ENCODE measurements at regions not wholly inside any gene's neighbourhood (a gene's known extent, or its start where the extent isn't known, plus 50 kb on each side); places are given as distances from the start of the nearest gene placed in this dataset.

- Histone ChIP-seq H3K27ac (no peak overlapping the region), H3K4me1 (no peaks in the 10 kb centered on the region), H3K9me3 (no peaks in the 10 kb centered on the region), H3K36me3 (no peaks in the 10 kb centered on the region), H3K4me3 (no peak overlapping the region), H3K27me3 (no peaks in the 10 kb centered on the region)
- in situ Hi-C loops (cut with MboI; ENCODE audit: low pct_ligation_motif_present in 1 of 4, low pct_unique_long_range_greater_than_20kb in 1 of 4, low sequenced_read_pairs in 3 of 4), result no loop called here
- 72 to 84% methylated on average over 2 of the region's 2 CpGs for WGBS, 2 donors (ENCODE audit: low coverage in 1 of 2)
- intact Hi-C loops (cut with DNase I; ENCODE audit: low total_unique reads), result no loop called here
- no peak for TF ChIP-seq EP300 (IDR thresholded peaks at IDR 0.05; ENCODE audit: low read depth)
- TF ChIP-seq POLR2AphosphoS5 (IDR thresholded peaks at IDR 0.05), result no peak
- no peak for DNase-seq
Measured at GRCh38 chr13:37303606-37304005, 198.1 kb upstream of the CSNK1A1L start.

- H3K27ac ChIP-seq, result no peak overlapping the region
- H3K4me3 ChIP-seq, result no peak overlapping the region
- WGBS, 2 donors (ENCODE audit: low coverage in 1 of 2), result 73 to 92% methylated on average over 1 of the region's 1 CpG
- in situ Hi-C loops (cut with MboI; ENCODE audit: low pct_ligation_motif_present in 1 of 4, low pct_unique_long_range_greater_than_20kb in 1 of 4, low sequenced_read_pairs in 3 of 4) (no loop called here), intact Hi-C loops (cut with DNase I; ENCODE audit: low total_unique reads) (no loop called here)
- no peak for DNase-seq
- no peaks in the 10 kb centered on the region for H3K36me3 ChIP-seq
- H3K9me3 ChIP-seq, result no peaks in the 10 kb centered on the region
- TF ChIP-seq CTCF (IDR thresholded peaks at IDR 0.05) (no peak), POLR2AphosphoS5 (IDR thresholded peaks at IDR 0.05) (no peak), POLR2A (IDR thresholded peaks at IDR 0.05) (no peak), EP300 (IDR thresholded peaks at IDR 0.05; ENCODE audit: low read depth) (no peak)
- H3K27me3 ChIP-seq, result no peaks in the 10 kb centered on the region
- no peaks in the 10 kb centered on the region for H3K4me1 ChIP-seq
Measured at GRCh38 chr13:37302686-37303085, 197.2 kb upstream of the CSNK1A1L start.

GRCh38 chr13:37295573-37295972 is 190.1 kb upstream of the CSNK1A1L start:
- Histone ChIP-seq H3K4me1 (no peaks in the 10 kb centered on the region), H3K36me3 (no peaks in the 10 kb centered on the region), H3K27me3 (no peaks in the 10 kb centered on the region), H3K27ac (no peak overlapping the region), H3K4me3 (no peak overlapping the region), H3K9me3 (no peaks in the 10 kb centered on the region)
- intact Hi-C loops (cut with DNase I; ENCODE audit: low total_unique reads), result no loop called here
- no peak for DNase-seq
- TF ChIP-seq POLR2A (IDR thresholded peaks at IDR 0.05) (no peak), POLR2AphosphoS5 (IDR thresholded peaks at IDR 0.05) (no peak), EP300 (IDR thresholded peaks at IDR 0.05; ENCODE audit: low read depth) (no peak), CTCF (IDR thresholded peaks at IDR 0.05) (no peak)
- in situ Hi-C loops (cut with MboI; ENCODE audit: low pct_ligation_motif_present in 1 of 4, low pct_unique_long_range_greater_than_20kb in 1 of 4, low sequenced_read_pairs in 3 of 4), result no loop called here
- 51 to 74% methylated on average over 3 of the region's 3 CpGs for WGBS, 2 donors (ENCODE audit: low coverage in 1 of 2)

GRCh38 chr13:37295071-37295470 is 189.6 kb upstream of the CSNK1A1L start:
- whole genome bisulfite sequencing, 2 donors (ENCODE audit: low coverage in 1 of 2), result 74 to 83% methylated on average over 9 of the region's 9 CpGs
- no peak overlapping the region for H3K4me3 ChIP-seq
- H3K9me3 ChIP-seq, result no peaks in the 10 kb centered on the region
- TF ChIP-seq EP300 (IDR thresholded peaks at IDR 0.05; ENCODE audit: low read depth) (no peak), CTCF (IDR thresholded peaks at IDR 0.05) (no peak), POLR2A (IDR thresholded peaks at IDR 0.05) (no peak), POLR2AphosphoS5 (IDR thresholded peaks at IDR 0.05) (no peak)
- in situ Hi-C loops (cut with MboI; ENCODE audit: low pct_ligation_motif_present in 1 of 4, low pct_unique_long_range_greater_than_20kb in 1 of 4, low sequenced_read_pairs in 3 of 4), result no loop called here
- no peaks in the 10 kb centered on the region for H3K4me1 ChIP-seq
- H3K27ac ChIP-seq, result no peak overlapping the region
- no peak for DNase-seq
- intact Hi-C loops (cut with DNase I; ENCODE audit: low total_unique reads), result no loop called here
- H3K36me3 ChIP-seq, result no peaks in the 10 kb centered on the region
- no peaks in the 10 kb centered on the region for H3K27me3 ChIP-seq

GRCh38 chr13:37294472-37294871 is 189.0 kb upstream of the CSNK1A1L start:
- intact Hi-C loops (cut with DNase I; ENCODE audit: low total_unique reads), result no loop called here
- in situ Hi-C loops (cut with MboI; ENCODE audit: low pct_ligation_motif_present in 1 of 4, low pct_unique_long_range_greater_than_20kb in 1 of 4, low sequenced_read_pairs in 3 of 4), result no loop called here

More at GRCh38 chr13:37294472-37294871, 189.0 kb upstream of the CSNK1A1L start:
- no peaks in the 10 kb centered on the region for H3K9me3 ChIP-seq
- WGBS, 2 donors (ENCODE audit: low coverage in 1 of 2), result 74 to 75% methylated on average over 6 of the region's 6 CpGs
- no peaks in the 10 kb centered on the region for H3K4me1 ChIP-seq
- no peaks in the 10 kb centered on the region for H3K27me3 ChIP-seq
- H3K4me3 ChIP-seq, result no peak overlapping the region
- H3K27ac ChIP-seq, result no peak overlapping the region
- H3K36me3 ChIP-seq, result no peaks in the 10 kb centered on the region
- DNase-seq, result no peak
- no peak for TF ChIP-seq EP300 (IDR thresholded peaks at IDR 0.05; ENCODE audit: low read depth)
- TF ChIP-seq POLR2A (IDR thresholded peaks at IDR 0.05), result no peak
- no peak for TF ChIP-seq CTCF (IDR thresholded peaks at IDR 0.05)
- no peak for TF ChIP-seq POLR2AphosphoS5 (IDR thresholded peaks at IDR 0.05)
